Glomerular visceral epithelial cell (primary cell): ENCODE measurements at regions not wholly inside any gene's neighbourhood (a gene's known extent, or its start where the extent isn't known, plus 50 kb on each side); places are given as distances from the start of the nearest gene placed in this dataset.

Experiments used
- DNase-seq: peaks from one replicate; pipeline ENCODE4 v3.0.0-alpha.2; 2016; ENCODE audit errors: extremely low spot score

DNA sequence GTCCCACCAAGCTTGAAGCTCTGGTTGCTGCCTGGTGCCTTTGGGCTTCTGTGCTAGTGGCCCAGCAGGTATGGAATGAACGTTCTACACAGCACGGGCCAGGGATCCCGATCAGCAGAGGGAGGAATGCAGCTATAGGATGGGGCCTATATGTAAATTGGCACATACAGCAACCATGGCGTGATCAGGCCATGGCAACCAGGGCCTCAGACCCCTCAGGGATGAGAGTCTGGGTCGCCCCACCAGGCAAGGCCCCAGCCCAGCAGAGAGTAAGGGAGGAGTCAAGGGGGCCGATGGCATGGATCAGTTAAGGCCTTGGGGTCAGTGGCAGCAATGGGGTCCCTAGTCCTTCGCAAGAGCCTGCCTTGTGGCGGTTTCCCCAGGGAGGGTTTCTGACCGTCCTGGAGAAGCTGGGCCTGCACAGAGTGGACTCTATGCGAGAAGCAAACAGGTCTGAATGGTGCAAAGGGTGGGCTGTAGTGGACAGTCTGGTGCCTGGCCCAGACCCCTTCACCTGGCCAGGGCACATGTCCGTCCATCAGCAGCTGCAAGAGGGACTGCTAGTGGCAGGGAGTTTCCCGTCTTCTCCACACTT is 98.2 kb upstream of the SLC22A11 start:
- DNase-seq, result no peak

DNA sequence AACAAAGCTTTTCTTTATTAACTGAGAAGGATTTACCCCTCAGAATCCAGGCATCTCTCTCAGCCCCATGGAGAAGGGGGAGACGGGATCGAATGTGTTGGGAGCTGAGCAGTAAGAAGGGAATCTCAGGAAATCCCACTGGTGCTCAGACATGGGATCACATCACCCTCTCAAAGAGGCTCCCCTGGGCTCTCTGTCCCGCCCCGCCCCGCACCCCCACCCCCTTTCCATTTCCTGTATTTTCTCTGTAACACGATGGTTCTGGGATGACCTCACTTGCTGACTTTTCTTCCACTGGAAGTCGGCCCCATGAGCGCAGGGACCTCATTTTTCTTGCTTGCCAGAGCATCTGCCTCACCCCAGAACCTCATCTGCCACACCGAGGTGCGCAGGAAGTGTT is 96.7 kb upstream of the SLC22A11 start:
- no peak for DNase-seq

DNA sequence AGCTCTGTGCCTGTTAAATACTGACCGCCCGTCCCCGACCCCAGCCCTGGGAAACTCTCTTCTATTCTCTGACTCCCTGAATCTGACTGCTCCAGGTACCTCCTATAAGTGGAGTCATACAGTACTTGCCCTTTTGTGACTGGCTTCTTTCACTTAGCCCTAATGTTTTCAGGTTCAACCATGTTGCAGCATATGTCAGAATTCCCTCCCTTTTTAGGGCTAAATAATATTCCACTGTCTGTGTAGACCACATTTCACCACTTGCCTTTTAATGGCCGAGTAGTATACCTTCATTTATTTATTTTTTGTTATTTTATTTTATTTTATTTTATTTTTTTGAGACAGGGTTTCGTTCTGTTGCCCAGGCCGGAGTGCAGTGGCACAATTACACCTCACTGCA is 96.1 kb upstream of the SLC22A11 start:
- no peak for DNase-seq

DNA sequence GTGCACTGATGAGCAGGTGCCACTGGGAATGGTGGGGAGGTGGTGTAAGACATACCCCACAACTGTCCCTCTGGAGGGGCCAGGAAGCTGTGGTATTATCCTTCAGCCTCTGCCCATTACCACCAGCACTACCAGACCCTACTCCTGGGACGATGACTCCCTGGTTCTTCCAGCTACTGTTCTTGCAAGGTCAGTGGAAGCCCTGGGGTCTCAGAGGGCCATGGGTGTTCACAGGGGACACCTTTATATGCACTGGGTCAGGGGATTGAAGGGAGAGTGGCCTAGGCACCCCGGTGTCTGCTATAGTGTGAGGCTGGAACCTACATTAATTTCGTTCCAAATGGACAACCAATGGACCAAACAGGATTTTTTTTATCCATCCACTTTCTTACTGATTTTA is 94.7 kb upstream of the SLC22A11 start:
- DNase-seq, result no peak

DNA sequence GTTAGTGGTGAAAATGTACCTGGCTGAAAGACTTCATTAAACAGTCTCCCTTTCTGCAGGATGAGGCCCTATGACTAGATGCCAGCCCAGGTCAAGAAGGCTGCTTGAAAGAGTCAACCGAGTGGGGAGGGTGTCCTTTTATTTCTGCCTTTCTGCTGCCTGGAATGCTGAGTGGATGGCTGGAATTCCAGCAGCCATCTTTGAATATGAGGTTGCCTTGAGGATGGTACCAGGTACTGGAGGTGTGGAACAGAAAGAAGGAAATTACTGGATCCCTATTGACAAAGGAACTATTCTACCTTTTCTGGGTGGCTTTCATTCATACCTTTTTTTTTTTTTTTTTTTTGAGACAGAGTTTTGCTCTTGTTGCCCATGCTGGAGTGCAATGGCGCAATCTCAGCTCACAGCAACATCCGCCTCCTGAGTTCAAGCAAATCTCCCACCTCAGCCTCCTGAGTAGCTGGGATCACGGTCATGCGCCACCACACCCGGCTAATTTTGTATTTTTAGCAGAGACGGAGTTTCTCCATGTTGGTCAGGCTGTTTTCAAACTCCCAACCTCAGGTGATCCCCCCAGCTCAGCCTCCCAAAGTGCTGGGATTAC is 89.5 kb upstream of the SLC22A11 start:
- DNase-seq, result no peak

DNA sequence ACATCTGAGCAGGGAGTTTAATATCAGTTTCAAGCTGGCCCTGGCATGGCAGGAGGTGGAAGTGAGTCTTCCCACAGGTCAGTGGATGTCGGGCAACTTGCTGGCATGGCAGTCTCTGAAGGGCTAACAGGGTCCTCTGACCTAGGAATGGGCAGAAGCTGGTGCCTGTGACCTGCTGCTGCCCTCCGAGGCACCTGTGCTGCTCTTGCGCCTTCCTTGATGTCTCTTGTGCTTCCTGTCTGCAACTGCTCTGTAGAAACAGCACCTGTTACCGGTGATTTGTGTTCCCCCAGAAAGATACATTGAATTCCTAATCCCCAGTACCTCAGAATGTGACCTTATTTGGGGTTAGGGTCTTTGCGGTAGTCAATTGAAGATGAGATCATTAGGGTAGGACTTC is 86.5 kb upstream of the SLC22A11 start:
- DNase-seq, result no peak

DNA sequence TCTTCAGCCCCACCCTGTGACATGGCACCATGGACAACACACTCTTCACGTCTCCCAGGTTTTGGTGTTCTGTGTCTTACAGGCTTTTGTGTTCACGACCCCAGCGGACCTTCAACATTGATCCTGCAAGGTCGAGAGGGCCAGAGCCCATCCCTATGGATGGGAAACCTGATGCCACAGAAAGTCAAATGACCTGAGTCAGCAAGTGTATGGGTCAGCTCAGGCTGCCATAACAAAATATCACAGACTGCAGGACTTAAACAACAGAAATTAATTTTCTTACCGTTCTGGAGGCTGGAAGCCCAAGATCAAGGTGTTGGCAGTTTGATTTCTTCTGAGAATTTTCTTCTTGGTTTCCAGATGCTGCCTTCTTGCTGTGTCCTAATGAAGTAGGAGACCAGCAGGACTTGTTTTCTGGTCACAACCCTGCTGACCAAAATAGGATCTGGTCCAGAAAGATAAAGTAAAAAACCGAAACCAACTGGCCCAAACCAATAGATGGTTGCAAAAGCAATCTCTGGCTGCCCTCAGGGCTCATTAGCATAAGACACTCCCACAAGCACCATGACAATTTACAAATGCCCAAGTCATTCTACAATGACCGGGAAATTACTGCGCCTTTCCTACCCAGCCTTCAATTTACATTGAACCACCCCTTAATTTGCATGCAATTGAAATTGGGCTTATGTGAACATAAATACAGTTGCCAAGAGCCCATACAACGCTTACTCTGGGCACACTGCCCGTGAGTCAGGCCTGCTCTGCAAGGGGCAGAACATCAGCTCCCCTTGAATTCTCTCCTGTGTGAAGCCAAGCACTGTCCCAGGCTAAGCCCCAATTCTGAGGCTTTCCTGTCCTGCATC is 82.9 kb upstream of the SLC22A11 start:
- DNase-seq, result no peak

DNA sequence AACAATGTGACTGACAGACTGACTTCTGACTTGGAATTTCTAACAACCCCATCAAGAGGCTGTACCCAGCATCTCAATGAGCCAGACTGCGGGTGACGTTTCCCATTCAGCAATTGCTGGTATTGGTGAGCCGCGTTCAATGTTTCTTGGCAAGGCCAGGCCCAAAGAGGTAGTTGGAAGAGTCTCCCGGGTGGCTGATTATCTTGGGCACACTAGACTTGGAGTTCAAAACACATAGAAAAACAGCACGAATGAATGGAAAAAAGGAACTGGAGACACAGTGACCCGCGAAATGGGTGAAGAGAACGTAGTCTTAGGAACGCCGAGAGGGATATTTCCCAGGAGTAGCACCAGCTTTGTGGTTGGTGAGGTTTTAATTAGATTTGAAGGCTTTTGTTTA is 81.1 kb upstream of the SLC22A11 start:
- no peak for DNase-seq

DNA sequence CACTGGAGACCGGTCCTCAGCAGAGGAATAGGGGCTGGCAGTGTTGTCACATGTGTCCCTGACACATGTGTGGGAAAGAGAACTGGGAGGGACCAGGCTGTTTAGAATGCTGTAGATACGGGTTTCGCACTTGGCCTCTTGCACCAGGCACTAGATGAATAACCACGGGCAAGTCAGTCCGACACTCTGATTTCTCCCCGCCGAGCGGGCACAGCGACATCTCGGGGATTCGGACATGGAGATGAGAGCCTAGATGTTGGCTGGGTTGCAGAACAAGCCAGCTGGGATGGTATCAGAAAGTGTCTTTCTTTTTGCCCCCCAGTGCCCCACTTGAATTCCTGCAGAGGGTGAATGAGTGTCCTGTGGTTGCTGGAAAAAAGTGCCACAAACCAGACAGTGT is 80.6 kb upstream of the SLC22A11 start:
- no peak for DNase-seq

DNA sequence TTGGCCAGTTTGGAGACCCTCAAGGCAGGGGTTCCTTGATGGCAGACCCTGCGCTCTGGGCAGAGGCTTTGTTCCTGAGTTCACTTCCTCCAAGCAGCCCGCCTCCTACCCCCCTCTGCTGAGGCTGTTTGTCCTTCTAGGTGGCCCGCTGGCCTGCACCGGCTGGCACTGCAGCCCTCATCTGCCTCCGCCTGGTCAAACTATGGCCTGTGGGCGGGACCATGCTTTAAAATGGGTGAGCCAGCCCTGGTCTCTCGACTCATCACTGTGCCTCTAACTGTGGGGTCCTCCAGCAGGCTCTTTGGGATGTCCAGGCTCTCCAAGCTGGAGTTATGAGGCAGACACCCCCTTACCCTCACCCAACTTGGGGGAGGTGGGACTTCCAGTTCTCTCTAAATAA is 78.9 kb upstream of the SLC22A11 start:
- DNase-seq, result no peak

DNA sequence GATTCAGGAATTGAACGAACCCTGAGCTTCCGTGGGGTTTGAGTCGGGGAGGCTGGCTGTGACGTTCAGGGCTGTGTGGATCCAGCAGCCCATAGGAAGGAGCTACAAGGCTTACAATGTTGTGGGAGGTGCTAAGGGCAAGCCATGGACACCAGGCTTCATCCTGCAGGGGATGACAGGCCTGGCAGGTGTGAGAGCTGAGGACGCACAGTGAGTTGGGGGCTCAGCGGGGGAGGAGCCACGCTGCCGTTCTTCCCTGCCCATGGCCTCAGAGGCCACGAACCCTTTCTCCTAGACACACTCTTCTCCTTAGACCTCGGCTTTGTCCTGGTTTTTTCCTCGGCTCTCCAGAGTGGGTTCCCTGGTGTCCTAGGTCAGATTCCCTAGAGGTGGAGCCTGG is 78.1 kb upstream of the SLC22A11 start:
- no peak for DNase-seq

DNA sequence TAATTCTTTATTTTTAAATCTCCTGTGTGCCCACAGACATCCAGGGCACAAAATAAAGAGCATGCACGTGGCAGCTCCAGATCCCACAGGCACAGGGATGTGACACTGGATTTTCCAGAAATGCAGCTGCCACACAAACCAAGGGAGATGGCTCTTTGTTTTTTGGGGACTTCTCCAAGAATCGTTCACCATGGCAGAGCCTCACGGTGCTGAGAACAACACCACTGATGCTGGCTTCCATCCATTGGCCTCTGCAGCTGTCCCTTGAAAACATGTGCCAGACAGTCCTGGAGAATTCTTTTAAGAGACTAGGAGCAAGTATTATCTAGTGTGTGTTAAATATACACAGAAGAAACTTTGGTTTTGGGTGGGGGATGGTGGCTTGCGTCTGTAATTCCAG is 73.2 kb upstream of the SLC22A11 start:
- no peak for DNase-seq

DNA sequence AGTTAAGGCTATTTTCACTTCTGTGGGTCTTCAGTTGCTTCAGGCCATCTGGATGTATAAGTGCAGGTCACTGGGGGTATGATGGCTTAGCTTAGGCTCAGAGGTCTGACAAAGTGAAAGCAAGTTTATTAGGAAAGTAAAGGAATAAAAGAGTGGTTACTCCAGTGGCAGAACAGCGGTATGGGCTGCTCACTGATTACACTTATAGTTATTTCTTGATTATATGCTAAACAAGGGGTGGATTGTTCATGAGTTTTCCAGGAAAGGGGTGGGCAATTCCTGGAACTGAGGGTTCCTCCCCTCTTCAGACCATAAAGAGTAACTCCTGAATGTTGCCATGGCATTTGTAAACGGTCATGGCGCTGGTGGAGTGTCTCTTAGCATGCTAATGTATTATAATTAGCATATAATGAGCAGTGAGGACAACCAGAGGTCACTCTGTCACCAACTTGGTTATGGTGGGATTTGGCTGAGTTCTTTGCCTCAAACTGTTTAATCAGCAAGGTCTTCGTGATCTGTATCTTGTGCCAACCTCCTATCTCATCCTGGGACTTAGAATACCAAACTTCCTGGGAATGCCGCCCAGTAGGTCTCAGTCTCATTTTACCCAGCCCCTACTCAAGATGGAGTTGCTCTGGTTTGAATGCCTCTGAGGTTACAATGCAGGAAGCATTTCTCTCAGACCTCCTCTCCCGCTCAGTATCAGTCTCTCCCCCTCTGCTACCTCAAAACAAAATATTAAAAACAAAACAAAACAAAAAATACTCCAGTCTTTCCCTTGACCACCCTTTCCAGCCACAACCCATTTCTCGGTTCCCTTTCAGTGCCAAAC is 71.3 kb upstream of the SLC22A11 start:
- no peak for DNase-seq

DNA sequence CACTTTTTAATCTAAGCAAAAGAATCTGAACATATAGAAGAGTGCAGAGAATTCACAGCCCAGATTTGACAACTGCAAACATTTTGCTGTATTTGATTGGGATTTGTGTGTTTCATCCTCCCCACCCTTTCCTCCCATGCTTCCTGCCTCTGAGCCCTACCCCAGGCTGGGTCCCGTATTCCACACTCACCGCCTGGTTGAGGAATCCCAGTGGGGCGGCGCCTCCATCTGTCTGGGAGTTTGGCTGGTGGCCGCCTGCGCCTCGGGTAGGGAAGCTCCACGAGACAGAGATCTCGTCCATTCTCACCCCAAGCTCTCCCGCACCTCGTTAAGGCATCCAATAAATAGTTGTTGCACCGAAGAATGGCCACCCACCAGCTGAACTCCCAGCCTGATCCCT is 70.7 kb upstream of the SLC22A11 start:
- no peak for DNase-seq

DNA sequence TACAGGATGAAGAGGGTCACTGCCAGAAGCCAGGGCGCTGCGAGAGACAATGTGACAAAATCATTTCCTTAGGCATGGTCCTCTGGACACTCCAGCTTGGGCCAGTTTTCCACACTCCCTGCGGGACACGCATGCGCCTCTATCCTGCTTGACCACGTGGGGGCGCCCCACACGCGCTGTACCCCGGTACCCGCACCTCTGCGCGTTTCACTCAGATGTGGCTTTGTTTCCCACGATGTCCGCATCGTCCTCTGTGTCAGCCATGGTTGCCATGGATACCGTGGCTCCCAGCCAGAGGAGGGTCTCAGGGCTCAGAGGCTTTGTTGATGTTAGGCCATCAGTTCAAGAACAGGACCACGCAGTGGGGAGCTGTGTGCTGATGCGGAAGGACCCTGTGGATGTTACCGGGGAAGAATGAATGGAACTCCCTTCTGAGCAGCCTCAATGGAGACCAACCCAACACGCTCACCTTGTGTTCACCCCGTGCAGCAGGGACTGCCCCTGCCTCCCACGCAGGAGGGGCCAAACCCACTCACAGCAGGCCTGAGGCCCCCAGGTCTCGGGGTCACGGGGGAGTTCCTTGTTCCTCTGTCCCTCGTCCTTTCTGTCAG is 65.8 kb upstream of the SLC22A11 start:
- peak; percentile 47 for DNase-seq

DNA sequence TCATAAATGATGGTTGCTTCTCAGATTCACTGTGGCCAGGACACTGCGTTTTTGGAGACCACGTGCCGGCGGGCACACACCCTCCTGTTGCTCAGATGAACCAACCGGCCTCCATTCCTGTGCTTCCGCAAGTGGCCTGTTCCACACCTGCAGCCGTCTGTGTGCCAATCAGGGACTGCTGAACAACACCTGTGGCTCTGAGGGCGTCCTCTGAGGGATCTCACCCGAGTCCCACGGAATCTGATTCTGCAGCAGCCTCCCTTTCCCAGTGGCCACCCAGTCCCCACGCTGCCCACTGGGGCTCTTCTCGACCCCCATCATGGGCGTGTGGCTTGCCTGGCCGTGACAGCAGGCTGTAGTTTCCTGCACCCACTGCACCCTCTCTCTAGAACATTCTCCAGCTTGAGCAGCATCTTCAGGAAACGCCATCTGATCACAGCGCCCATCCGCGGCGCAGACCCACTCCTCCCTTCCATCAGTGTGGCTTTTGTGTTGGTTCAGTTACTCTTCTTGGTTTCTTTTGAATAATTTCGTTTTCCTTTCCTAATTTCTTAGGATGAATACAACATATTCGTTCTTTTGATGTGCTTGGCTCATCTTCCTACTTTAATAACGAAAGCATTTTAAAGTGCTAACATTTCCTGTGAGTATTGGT is 65.1 kb upstream of the SLC22A11 start:
- no peak for DNase-seq

DNA sequence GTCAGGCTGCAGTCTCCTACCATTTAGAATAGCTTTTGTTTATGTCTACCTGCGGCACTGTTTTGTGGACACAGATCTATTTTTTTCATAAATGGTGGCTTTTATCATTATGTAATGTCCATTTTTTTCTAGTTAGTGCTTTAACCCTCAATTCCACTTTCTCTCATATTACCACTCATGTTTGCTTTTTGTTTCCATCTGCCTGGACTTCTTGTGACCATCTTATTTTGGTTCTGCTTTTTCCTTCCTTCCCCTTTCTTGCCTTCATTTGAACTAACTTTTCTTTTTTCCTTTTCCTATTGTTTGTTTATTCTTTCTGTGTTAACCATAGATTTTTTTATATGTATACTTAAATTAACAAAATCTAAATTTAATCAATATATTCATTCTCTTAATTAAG is 63.2 kb upstream of the SLC22A11 start:
- DNase-seq, result no peak

DNA sequence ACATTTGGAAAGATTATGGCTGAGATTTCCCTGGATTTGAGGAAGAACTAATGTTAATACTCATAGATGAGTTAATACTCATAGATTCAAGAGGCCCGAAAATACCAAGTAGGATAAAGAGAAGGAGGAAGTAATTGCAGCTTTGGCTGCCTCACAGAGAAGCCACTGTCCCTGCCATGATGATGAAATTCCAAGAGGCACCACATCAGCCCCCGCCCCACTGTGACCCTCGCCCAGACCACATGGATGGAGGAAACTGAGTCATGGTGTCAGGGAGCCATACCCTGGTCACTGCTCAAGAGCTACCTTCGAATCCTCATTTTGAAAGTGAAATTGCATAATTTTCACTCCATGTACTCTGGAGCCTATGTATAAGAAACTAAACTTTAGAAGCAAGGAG is 57.6 kb upstream of the SLC22A11 start:
- no peak for DNase-seq

DNA sequence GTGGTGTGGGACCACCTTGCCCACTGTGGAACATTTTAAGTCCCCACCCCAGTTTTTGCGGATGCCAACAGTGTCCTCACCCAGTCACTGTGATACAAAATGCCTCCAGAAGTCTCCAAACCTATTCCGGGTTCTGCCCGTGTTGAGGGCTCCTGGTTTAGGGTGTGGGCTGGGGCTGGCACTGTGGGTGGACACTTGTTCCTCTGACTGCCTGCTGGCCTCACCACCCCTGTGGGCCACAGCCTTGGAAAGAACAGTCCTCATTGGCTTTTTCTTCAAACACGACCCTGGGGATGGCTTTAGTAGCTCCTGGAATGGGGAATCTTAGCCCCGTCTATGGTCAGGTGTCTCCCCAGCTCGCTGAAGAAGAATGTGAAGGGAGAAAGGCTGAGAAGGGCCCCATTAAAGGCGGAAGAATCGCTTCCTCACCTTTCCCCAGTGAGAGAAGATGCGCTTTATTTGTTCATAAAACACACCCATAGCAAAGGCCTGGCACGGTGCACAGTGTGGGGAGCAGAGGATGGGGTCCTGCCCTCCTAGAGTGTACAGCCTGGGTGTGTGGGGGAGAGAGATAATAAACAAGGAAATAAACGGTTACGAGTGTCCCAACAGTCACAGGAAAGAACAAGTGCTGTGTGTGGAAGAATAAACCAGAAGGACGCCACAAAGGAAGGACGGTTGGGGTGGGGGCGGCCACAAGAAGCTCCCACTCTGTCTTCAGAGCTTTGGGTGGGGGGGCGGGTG is 56.3 kb upstream of the SLC22A11 start:
- no peak for DNase-seq

DNA sequence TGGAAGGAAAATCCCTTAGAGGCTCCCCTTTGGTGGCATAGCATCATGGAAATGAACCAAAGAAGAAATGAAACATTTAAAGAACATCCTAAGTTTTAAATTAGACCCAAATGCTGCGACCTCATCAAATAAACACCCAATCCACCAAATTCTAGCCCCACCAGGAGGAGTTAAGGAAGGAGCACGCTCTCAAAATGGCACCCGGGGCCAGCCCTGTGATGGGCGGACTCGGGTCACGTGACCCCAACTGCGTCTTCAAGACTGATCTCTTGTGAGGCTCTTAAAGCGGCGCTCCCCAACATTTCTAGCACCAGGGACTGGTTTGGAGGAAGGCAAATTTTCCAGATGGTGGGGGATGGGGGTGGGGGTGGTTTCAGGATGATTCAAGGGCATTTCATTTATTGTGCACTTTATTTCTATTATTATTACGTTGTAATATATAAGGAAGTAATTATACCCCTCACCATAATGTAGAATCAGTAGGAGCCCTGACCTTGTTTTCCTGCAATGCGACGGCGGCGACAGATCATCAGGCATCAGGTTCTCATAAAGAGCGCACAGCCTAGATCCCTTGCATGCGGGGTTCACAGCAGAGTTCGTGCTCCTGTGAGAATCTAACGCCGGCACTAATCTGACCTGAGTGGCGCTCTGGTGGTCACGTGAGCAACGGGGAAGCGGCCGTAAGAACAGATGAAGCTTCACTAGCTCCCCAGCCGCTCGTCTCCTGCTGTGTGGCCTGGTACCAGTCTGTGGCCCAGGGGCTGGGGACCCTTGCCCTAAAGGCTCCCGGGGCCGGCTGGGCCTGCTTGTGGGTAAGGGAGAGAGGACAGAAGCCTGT is 55.3 kb upstream of the SLC22A11 start:
- no peak for DNase-seq
